ENCODE measurements at regions not wholly inside any gene's neighbourhood (a gene's known extent, or its start where the extent isn't known, plus 50 kb on each side); places are given as distances from the start of the nearest gene placed in this dataset.

GRCh38 chr10:21125471-21126228 is 228.5 kb upstream of the NEBL start:
- TF ChIP-seq RAD21 (IDR thresholded peaks at IDR 0.05; ENCODE audit: low read depth) (no peak), EGR1 (IDR thresholded peaks at IDR 0.05) (no peak), YY1 (IDR thresholded peaks at IDR 0.05; ENCODE audit: low read depth) (no peak), NFIC (IDR thresholded peaks at IDR 0.05) (no peak), TEAD4 (IDR thresholded peaks at IDR 0.05) (no peak), CREB1 (IDR thresholded peaks at IDR 0.05; ENCODE audit: low read depth) (no peak), ZBTB7A (IDR thresholded peaks at IDR 0.05; ENCODE audit: low read depth) (no peak), FOXM1 (IDR thresholded peaks at IDR 0.05; ENCODE audit: borderline replicate concordance, low read depth) (no peak), TAF1 (IDR thresholded peaks at IDR 0.05; ENCODE audit: low read depth) (no peak), REST (IDR thresholded peaks at IDR 0.05; ENCODE audit: low read depth) (no peak), CEBPB (IDR thresholded peaks at IDR 0.05) (no peak), TCF12 (IDR thresholded peaks at IDR 0.05; ENCODE audit: low read depth) (no peak)
- TF ChIP-seq, protein P1, sequence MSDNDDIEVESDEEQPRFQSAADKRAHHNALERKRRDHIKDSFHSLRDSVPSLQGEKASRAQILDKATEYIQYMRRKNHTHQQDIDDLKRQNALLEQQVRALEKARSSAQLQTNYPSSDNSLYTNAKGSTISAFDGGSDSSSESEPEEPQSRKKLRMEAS (IDR thresholded peaks at IDR 0.05) = no peak
- TF ChIP-seq, protein P2, sequence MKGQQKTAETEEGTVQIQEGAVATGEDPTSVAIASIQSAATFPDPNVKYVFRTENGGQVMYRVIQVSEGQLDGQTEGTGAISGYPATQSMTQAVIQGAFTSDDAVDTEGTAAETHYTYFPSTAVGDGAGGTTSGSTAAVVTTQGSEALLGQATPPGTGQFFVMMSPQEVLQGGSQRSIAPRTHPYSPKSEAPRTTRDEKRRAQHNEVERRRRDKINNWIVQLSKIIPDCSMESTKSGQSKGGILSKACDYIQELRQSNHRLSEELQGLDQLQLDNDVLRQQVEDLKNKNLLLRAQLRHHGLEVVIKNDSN (IDR thresholded peaks at IDR 0.05) = no peak

DNA sequence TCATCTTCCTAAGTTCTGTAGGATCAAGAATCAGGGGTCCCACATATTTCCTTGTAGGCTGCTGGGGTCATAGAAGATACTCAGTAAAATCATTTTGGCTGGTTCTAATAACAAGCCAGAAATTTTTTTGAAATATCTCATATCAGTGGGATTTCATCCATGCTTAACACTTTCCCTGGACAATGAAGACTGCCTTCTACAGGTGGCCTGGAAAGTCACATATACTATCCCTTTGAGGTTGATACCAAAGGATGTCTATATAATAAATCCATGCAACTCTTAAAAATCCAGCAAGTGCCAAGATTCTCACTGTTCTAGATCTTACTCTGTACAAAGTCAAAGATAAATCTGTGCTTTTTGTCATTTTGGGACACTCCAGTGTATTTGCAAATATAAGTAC is 225.8 kb upstream of the NEBL start:
- TF ChIP-seq YY1 (IDR thresholded peaks at IDR 0.05; ENCODE audit: low read depth) (no peak), REST (IDR thresholded peaks at IDR 0.05; ENCODE audit: low read depth) (no peak), TCF12 (IDR thresholded peaks at IDR 0.05; ENCODE audit: low read depth) (no peak), TAF1 (IDR thresholded peaks at IDR 0.05; ENCODE audit: low read depth) (no peak), EGR1 (IDR thresholded peaks at IDR 0.05) (no peak), CEBPB (IDR thresholded peaks at IDR 0.05) (no peak), EP300 (IDR thresholded peaks at IDR 0.05; ENCODE audit: borderline replicate concordance) (no peak)
- TF ChIP-seq, protein P2 (IDR thresholded peaks at IDR 0.05) = no peak
- TF ChIP-seq, protein P1 (IDR thresholded peaks at IDR 0.05) = no peak

GRCh38 chr10:21114683-21115082 is 217.6 kb upstream of the NEBL start:
- TF ChIP-seq, protein P1 (IDR thresholded peaks at IDR 0.05) = no peak
- TF ChIP-seq FOXM1 (IDR thresholded peaks at IDR 0.05; ENCODE audit: borderline replicate concordance, low read depth) (no peak), YY1 (IDR thresholded peaks at IDR 0.05; ENCODE audit: low read depth) (no peak), TEAD4 (IDR thresholded peaks at IDR 0.05) (no peak), ZBTB7A (IDR thresholded peaks at IDR 0.05; ENCODE audit: low read depth) (no peak), REST (IDR thresholded peaks at IDR 0.05; ENCODE audit: low read depth) (no peak), CREB1 (IDR thresholded peaks at IDR 0.05; ENCODE audit: low read depth) (no peak), EP300 (IDR thresholded peaks at IDR 0.05; ENCODE audit: borderline replicate concordance) (no peak), RAD21 (IDR thresholded peaks at IDR 0.05; ENCODE audit: low read depth) (no peak)

DNA sequence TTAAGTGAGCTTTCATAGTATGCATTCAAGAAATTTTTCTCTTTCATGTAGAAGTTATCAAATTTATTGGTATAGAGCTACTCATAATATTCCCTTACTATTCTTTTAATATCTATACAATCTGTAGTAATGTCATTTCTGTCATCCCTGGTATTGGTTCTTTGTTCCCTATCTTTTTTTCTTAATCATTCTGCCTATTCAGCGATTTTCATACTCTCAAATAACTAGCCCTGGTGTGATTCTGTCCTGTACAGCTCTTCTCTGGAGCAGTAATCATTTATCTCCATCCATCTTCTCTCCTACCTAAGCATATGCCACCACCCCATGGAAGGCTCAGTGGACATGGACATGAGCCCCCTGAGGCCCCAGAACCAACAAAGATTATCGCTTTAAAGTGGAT is 213.2 kb upstream of the NEBL start:
- TF ChIP-seq YY1 (IDR thresholded peaks at IDR 0.05; ENCODE audit: low read depth) (no peak), RAD21 (IDR thresholded peaks at IDR 0.05; ENCODE audit: low read depth) (no peak), CEBPB (IDR thresholded peaks at IDR 0.05) (no peak), FOXM1 (IDR thresholded peaks at IDR 0.05; ENCODE audit: borderline replicate concordance, low read depth) (no peak)
- TF ChIP-seq, protein P1 (IDR thresholded peaks at IDR 0.05) = no peak

All from Ishikawa (cell line).